ENCODE measurements at regions not wholly inside any gene's neighbourhood (a gene's known extent, or its start where the extent isn't known, plus 50 kb on each side); places are given as distances from the start of the nearest gene placed in this dataset.

DNA sequence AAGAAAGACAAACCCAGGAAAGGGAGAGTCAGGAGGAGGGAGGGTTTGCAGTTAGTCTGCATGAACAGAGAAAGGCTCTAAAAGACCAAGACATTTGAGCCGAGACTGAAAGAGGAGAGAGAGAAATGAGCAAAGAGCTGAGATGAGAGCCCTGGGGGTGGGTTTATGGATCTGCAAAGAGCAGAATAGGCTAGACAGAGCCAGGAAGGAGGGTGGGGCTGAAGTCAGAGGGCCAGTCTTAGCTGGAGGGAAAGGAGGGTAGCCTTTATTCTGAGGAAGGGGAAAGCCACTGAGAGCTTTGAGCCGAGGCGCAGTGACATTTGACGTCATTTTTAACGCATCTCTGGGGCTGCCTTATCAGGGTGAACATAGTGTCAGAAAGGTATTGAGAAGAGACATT is 85.7 kb upstream of the CDH13 start:
- TF ChIP-seq POLR2A (IDR thresholded peaks at IDR 0.05; ENCODE audit: low read depth, low read length), result no peak
- no peak for TF ChIP-seq POLR2AphosphoS5 (IDR thresholded peaks at IDR 0.05; ENCODE audit: low read depth, low read length)
